CD4-positive, alpha-beta T cell treated with Interleukin-15 for 4 hours (primary cell): ENCODE measurements at regions not wholly inside any gene's neighbourhood (a gene's known extent, or its start where the extent isn't known, plus 50 kb on each side); places are given as distances from the start of the nearest gene placed in this dataset.
"Not testable (repeated sequence)": the region's sequence is repeated elsewhere in the genome, so short reads cannot be mapped to it uniquely, and the experiment has no call there.

Experiments
- DNase-seq: peaks from one replicate; pipeline ENCODE4 v3.0.0-alpha.2; 2020; ENCODE audit warnings: low spot score

DNA sequence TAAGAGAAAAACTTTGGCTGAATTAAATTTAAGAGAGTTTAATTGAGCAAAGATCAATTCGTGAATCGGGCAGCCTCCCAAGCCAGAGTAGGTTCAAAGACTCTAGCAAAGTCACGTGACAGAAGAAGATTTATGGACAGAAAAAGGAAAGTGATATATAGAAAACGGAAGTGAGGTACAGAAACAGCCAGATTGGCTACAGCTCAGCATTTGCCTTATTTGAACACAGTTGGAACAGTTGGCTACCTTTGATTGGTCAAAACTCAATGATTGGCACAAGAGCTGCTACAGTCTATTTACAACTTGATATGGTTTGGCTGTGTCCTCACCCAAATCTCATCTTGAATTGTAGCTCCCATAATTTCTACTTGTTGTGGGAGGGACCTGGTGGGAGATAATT, 102.6 kb downstream of the PLG start:
- DNase-seq = no peak

DNA sequence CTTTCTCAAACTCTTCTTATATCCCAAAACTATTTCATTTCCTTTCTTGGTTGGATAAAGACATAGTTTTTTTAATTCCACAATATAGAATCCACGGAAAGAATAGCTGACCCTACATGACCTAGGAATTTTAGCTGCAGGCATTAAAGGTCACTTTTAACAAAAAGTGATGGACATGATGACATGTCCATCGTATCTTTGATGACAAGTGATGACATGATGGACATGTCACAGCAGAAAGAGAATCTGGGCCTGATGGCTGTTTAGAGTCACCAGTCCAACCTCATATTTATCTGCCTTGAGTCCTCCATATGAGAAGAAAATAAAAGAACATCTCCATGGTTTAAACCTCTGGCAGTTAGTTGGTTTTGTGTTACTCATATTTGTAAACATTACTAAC, 106.2 kb downstream of the PLG start:
- DNase-seq = no peak

DNA sequence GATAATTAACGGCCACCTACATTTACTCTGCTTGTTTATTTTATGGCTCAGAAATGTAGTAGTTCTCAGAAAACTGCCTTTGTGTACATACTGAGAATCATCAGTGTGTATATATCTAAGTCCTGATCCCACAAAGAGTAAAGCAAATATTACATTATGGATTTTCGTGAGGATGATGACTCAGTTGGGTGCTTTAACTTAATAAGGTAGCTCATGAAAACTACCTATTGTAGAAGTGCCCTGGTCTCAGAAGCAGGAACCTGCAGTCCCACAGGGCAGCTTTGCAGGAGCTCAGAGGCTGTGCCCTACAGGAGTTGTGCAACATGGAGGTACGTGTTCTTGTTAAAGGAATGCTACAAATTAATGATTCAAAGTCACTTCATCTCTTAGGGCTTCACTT, 108.2 kb downstream of the PLG start:
- no peak for DNase-seq

DNA sequence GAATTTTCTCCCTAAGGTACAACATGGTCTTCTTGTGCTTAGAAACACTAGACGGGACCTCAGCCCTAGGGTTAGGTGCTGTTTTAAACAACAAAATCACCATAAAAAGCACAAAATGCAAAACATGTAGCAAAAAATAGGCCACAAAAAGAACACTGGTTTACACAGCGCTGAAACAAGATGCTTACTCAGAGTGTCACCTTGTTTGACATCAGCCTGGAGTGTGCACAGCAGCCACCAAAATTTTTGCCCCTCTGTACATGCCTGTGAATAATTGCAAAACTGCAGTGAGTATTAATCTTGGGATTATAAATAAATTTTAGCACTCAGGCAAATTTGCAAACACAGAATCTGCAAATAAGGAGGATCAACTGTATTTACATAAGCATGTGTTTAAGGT, 110.1 kb downstream of the PLG start:
- DNase-seq = no peak

DNA sequence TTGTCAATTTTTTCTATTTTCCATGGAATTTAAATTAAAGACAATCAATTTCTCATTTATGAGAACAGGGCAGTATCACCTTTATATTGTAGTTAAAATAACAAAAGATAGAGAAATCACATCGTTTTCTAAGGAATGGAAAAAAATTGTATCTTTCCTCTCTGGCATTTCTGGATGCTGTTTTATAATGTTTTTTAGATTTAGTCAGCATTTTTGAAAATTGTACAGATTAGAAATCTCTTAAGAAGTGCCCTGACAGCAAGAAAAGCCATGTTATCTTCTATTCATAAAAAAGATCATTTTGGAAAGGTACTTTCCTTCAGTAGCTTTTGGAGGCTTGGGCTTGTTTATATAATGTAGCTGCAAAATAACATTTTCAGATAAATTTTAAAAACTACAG, 116.9 kb downstream of the PLG start:
- no peak for DNase-seq

DNA sequence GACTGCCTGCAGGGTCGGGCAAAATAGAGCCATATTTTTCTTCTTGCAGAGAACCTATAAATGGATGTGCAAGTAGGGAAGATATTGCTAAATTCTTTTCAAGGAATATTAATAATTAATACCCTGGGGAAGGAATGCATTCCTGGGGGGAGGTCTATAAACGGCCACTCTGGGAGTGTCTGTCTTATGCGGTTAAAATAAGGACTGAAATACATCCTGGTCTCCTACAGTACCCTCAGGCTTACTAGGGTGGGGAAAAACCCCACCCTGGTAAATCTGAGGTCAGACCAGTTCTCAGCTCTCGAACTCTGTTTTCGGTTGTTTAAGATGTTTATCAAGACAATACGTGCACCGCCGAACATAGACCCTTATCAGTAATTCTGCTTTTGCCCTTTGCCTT, 118.6 kb downstream of the PLG start:
- DNase-seq = not testable (repeated sequence)

DNA sequence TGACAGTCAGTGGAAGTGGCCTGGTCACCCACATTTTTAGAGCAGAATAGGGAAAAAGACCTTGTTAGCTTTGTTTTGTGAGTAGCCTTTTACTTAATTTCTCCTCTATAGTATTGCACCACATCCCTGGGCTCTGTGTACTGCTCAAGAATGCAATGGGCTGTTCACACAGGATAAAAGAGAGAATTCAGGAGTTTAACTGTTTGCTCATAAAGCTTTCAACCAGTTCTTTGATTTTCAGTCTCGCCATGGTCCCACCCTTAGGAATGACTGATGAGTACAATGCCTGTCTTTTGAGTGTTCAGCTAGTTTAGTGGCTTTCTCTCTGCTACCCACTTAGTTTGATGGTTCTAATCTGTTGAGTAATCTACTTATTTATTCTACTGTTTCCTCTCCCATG, 129.7 kb downstream of the PLG start:
- no peak for DNase-seq

DNA sequence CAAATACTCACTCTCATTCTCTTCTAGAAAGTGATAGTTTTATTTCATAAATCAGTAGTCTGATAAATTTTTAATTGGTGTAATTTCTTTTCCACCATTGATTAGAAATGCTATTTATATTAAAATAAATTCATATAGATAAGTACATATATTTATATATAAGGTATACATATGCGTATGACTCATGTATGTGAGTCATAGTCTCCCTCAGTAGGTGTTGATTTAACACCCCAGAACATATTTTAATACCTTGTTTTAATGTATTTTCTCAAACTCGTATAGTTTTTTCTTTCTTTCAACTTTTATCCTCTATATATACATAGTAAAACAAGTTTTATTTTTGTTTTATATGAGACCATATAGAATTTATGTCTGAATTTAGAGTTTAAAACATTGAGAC, 130.4 kb downstream of the PLG start:
- no peak for DNase-seq

DNA sequence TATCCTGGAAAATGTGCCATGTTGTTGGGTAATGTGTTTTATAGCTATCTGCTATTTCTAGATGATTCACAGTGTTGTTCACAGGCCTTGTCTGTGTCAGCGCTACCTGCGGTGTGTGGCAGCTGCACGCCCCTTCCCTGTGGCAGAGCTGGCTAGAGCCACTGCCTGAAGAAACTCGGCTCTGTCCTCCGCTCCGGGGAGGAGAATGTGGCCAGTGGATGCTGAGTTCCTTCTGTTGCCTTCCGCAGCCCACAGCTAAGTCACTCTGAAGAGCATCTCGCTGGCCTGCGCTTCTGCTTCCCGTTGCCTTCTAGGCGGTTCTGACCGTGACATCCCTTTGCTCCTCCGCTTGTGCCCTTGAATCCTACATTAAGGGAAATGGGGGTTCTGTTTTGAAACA, 135.1 kb downstream of the PLG start:
- no peak for DNase-seq

DNA sequence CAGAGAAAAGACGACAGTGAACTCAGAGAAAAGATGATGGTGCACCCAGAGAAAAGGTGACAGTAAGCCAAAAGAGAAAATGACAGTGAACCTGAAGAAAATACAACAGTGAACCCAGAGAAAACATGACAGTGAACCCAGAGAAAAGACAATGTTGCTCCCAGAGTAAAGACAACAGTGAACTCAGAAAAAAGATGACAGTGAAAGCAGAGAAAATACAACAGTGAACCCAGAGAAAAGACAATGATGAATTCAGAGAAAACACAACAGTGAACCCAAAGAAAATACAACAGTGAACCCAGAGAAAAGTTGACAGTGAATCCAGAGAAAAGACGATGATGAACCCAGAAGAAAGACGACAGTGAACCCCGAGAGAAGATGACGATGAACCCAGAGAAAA, 140.5 kb upstream of the MAP3K4 start:
- DNase-seq = no peak

DNA sequence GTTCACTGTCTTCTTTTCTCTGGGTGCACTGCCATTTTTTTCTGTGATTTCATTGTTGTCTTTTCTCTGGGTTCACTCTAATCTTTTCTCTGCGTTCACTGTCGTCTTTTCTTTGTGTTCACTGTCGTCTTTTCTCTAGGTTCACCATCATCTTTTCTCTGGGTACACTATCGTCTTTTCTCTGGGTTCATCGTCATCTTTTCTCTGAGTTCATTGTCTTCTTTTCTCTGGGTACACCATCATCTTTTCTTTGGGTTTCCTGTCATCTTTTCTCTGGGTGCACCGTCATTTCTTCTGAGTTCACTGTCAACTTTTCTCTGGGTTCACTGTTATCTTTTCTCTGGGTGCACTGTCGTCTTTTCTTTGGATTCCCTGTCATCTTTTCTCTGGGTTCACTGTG, 137.6 kb upstream of the MAP3K4 start:
- DNase-seq = no peak

DNA sequence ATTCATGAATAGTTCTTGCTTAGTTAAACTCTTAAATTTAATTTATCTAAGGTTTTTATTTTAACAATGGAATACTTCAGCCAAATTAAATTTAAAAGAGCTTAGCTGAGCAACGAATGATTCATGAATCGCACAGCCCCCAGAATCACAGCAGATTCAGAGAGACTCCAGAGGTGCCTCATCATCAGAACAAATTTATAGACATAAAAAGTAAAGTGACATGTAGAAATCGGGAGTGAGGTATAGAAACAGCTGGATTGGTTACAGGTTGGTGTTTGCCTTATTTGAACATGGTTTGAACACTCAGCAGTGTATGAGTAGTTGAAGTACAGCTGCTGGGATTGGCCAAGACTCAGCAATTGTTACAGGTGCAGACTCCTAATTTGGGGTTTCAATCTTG, 132.7 kb upstream of the MAP3K4 start:
- DNase-seq = no peak

DNA sequence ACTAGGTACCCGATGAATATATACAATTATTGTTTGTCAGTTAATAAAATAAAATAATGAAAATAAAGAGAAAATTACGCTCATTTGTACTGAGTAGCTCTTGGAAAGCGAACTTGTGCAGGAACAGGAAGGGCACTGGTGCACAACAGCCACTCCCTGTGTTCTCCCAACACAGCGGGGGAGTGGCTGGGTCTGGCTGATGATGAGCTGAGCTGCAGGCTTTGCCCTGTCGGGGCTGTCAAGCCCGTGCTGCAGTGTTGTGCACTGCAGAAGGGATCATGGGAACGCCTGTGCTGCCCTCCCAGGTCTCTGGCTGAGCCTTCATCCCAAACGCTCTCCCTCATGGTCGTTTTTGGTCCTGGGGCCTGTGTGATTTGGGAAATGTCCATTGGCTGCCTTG, 131.7 kb upstream of the MAP3K4 start:
- DNase-seq = no peak

DNA sequence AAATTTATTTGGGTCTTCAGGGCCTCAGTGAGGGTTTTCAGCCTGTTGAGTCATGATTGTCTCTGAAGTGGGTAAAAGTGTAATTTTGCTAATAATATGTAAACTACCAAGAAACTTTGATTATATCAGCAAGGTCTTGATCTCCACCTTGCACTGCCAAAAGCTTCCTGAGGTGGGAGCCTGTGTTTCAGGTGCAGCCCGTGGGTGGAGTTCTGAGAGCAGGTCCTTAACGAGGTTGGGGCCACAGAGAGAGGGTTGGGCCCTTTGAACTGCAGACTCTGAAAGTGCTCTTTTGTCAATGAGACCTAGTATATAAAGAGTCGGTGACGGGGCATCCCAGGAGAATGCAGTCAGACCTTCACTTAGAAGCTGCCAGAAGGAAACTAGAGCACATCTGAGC, 129.7 kb upstream of the MAP3K4 start:
- DNase-seq = no peak

DNA sequence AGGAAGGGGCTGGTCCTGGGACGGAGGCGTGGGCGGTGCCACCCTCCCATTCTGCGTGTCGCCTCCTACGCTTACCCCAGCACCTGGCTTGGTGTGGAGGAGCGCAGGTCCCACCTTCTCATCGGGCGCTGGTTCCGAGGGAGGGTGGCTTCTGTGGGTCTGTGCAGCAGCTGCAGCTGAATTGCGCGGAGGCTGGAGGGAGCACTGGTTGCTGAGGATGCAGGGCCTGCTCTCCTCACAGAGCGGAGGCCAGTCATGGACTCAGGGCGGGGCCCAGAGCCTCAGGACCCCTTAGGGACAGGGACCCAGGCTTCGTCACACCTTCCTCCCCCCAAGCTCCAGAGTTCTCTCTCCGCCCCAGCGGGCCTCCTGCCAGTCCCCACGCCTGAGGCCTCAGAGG, 127.8 kb upstream of the MAP3K4 start:
- no peak for DNase-seq

DNA sequence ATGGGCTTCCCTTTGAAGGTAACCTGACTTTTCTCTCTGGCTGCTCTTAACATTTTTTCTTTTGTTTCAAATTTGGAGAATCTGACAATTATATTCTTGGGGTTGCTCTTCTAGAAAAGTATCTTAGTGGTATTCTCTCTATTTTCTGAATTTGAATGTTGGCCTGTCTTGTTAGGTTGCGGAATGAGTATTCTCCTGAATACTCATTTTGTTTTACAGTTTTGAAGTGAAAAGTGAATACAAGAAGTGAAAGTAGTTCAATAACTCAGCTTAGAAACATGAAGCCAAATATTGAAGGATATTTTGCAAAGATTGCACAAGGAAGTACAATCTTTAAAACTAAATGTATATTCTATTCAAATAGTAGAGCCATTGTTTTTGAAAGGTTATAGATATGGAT, 120.2 kb upstream of the MAP3K4 start:
- no peak for DNase-seq

DNA sequence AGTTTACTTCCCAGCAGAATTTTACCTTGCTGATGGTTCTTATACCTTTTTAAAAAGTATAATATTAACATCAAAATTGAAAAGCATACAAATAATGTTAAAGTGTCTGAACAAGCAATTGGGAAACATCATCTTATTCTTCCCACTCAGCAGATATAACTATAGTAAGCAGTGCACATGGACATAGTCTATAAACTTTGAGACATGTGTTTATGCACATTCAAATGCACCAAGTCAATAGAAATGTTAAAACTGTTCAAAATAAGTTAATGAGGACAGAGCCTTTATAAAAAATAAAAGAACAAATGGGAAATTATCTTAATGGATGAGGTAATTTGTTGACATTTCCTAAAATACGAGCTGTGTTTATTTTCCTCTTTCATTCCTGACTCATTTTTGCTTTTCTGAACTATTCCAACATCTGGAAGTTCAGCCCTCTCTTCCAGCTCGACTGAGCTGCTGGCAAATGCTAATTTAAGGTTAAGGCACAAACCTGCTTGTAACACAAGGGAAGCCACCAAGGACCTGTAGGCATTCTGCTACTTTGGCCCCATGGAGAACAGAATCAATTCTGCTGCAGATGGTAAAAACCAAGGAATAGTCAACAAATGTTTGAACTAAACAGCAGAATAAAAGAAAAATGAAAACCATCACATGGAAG, 110.3 kb upstream of the MAP3K4 start:
- no peak for DNase-seq

DNA sequence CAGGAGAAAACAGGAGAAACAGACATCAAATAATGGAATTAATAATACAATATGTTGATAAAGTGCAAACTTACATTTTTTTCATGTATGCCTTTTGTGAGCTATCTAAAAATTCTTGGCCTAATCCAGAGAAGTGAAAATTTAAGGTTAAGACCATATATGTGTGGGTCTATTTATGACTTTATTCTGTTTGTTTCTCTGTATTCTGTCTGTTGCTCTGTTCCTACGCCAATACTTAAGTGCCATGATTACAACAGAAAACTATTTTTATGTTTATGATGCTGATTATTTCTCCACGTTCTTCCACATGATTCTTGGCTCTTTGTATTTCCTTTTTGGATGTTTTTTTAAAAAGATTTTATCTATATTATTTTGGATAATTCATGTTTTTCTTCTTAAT, 109.6 kb upstream of the MAP3K4 start:
- DNase-seq = no peak

DNA sequence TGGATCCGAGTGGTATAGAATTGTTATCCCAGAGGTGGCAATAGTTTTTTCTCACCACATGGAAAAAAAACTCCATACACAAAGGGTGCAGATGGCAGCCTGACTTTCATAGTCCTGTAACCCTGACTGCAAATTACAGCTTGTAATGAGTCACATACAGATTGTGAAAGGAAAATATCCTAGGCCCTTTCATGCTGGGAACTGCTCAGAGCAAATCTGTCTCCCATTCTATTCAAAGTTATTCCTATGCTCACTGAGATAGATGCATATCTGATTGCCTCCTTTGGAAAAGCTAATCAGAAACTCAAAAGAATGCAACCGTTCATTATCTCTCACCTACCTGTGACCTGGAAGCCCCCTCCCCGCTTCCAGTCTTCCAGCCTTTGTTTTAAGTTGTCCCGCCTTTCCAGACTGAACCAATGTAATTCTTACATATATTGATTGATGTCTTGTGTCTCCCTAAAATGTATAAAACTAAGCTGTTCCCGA, 108.7 kb upstream of the MAP3K4 start:
- DNase-seq = no peak

DNA sequence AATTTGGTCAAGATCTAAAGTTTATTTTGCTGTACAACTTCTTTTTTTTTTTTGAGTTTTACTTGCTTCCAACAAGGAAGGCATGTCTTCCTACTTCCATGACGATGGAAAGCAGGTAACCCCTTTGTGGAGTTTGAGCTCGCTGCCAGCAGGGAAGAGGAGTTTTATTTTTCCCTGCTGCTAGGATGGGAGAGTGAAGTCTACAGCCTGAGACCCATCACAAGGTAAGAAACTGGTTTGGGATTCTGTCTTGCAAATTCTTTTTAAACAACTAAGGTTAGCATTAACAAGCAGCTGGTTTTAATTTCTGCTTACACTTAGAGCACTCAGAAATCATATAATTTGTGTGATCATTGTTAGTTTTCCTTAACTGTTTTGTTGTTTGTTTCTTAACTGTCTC, 108.0 kb upstream of the MAP3K4 start:
- DNase-seq = no peak

DNA sequence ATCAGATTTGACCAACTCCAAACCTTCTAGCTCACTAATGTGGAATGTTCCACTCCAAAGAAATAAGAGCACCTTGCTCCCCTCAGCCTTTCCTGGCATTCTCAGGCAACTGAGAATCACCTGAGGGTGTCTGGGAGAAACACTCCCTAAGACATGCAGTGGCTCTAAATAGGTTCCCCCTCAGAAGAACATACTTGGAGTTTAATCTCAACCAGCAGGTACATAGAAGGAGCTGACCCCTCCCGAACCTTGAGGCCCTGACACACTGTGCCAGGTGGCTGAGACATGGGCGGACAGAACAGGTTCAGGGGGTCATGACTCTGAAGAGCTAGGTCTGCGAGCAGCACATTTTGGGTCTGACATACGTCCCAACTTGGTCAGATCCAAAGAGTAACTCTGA, 107.6 kb upstream of the MAP3K4 start:
- no peak for DNase-seq

DNA sequence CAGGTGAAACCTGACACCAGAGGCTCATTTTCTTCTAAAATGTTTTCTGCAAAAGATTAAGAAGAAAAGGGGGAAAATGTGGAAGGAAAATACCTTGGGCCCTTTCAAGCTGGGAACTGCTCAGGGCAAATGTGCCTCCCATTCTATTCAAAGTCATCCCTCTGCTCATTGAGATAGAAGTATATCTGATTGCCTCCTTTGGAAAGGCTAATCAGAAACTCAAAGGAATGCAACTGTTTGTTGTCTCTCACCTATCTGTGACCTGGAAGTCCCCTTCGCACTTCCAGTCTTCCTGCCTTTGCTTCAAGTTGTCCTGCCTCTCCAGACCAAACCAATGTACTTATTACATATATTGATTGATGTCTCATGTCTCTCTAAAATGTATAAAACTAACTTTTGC, 102.4 kb upstream of the MAP3K4 start:
- DNase-seq = not testable (repeated sequence)

DNA sequence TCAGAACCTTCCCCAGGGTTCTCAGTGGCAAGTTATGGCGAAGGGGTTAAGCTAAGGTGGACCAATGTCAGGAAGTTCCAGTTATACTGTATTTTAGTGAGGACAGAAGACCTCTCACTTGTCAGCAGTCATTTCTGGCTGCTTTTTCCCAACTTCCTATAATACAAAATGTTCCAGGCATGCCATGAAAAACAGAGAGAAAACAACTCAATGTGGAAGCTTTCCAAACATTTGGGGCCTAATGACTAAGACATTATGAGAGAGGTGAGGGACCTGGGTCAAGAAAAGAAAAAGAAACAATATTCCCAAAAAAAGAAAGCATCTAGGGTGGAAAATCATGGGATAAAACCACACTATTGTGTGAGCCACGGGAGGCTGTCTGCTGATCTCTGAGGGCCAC, 99.9 kb upstream of the MAP3K4 start:
- no peak for DNase-seq

DNA sequence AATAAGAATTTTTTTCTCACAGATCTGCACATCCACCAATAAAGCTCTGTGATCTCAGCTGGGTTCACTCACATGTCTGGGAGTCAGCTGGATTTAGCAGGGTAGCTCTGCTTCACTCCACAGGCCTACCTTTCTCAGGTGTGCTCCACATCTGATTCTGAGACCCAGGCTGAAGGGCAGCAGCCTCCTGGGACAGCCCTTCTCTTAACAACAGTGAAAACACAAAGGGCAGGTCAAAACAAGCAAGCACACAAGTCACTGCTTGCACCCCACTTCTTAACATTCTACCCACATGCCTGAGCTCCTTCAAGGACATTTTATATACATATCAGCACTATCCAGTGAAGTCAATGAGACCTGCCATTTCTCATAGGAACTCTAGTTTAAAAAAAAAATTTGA, 96.0 kb upstream of the MAP3K4 start:
- no peak for DNase-seq
